Epithelial cell of proximal tubule (primary cell): ENCODE measurements at regions not wholly inside any gene's neighbourhood (a gene's known extent, or its start where the extent isn't known, plus 50 kb on each side); places are given as distances from the start of the nearest gene placed in this dataset.

Source experiments
- DNase-seq: peaks from one replicate; pipeline ENCODE4 v3.0.0-alpha.2; 2011; ENCODE audit warnings: low read depth
- H3K4me3 ChIP-seq: 2 replicates; pipeline ENCODE4 v1.5.1; 2011; ENCODE audit warnings: low read depth, mild to moderate bottlenecking, low read length
- CTCF ChIP-seq: conservative IDR thresholded peaks from 2 replicates; pipeline ENCODE4 v1.5.1; 2012; ENCODE audit warnings: low read depth, mild to moderate bottlenecking, low read length

DNA sequence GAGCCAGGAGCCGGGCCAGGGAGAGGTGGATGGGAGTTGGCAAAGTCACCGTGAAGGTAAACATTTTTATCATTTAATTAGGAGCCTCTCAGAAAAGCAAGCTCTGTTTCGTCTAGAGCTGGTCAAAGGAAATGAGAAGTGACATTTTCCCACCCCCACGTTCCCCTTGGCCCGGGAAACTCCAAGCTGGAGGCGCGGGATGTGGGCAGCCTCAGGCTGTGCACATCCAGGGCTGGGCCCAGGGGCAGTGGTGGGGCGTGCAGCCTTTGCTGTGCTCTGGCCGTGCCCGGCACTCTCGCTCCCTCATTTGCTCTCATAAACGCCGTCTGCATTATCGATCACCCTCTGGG lies 135.6 kb upstream of the RET start:
- no peak overlapping the region for H3K4me3 ChIP-seq
- no peak for DNase-seq
- no peak for TF ChIP-seq CTCF

GRCh38 chr10:42941790-42942189 lies 135.1 kb upstream of the RET start:
- DNase-seq = no peak
- TF ChIP-seq CTCF = no peak
- no peak overlapping the region for H3K4me3 ChIP-seq

- TF ChIP-seq CTCF = no peak
- no peak overlapping the region for H3K4me3 ChIP-seq
- no peak for DNase-seq
Observed at GRCh38 chr10:42942279-42942950, 134.5 kb upstream of the RET start.

GRCh38 chr10:42943025-42943818 lies 133.6 kb upstream of the RET start:
- TF ChIP-seq CTCF = no peak
- no peak for DNase-seq
- H3K4me3 ChIP-seq = no peak overlapping the region

- TF ChIP-seq CTCF = no peak
- DNase-seq = no peak
- H3K4me3 ChIP-seq = no peak overlapping the region
Observed at GRCh38 chr10:42948040-42948439, 128.8 kb upstream of the RET start.

- DNase-seq = no peak
- H3K4me3 ChIP-seq = no peak overlapping the region
- no peak for TF ChIP-seq CTCF
Observed at GRCh38 chr10:42949287-42949686, 127.6 kb upstream of the RET start.
